ENCODE measurements at regions not wholly inside any gene's neighbourhood (a gene's known extent, or its start where the extent isn't known, plus 50 kb on each side); places are given as distances from the start of the nearest gene placed in this dataset.

DNA sequence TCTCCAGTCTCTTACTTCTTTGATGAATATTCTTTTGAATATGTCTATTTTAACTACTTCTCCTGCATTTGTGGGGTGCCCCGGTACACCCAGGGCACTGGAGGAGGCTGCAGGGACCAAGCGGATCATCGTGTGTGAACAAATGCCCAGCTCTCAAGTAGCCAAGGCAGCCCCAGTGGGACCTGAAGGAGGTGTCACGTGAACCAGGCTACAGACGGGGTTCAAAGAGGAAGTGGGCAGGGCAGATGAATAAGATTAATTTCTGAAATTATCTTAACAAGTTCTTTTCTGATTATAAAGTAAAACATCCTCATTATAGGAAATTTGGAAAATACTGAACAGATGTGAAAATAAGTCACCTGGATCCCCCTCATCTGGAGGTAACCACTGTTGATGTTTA is 78.4 kb upstream of the DUSP5 start:
- Histone ChIP-seq H3K36me3 (no peaks in the 10 kb centered on the region), H4K20me1 (peaks cover 8% of the 10 kb centered on the region), H3K9me3 (no peaks in the 10 kb centered on the region), H3K27ac (no peak overlapping the region), H3K4me2 (peak overlapping the region; percentile 23; the same call in 1 of the 2 replicates), H3K27me3 (no peaks in the 10 kb centered on the region), H3K4me1 (peaks cover 54% of the 10 kb centered on the region), H3K9ac (no peak overlapping the region), H3K4me3 (no peak overlapping the region)
- TF ChIP-seq Cebpa-rat (IDR thresholded peaks at IDR 0.05), result no peak

DNA sequence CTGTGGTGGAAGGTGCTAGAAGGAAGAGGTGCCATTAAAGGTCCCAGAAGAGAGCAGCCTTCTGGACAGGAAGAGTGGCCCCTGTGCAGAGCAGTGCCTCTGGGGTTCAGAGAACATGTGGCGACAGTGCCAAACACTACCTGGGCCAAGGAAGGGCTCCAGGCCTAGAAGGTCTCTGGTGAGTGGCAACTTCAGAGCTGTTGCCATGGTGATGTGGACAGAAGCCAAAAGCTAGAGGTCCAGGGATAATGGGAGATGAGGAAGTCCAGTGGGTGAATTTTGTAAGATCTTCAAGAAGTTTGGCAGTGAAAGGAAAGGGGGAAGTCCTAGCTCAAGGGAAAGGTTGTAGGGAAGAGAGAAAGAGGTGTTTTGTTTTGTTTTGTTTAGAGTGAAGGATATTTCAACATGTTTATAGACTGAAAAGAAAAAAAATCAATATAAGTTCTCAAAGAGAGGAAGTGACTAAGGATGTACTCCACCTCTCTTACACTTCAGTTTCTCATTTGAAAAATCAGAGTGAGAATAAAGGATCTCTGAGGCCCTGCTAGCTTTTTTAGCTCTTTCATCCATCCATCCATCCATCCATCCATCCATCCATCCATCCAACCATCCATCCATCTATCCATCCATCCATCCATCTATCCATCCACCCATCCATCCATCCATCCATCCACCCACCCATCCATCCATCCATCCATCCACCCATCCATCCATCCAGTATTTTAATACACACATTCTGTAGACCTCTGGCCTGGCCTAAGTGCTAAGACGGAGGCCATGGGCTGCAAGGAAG is 77.1 kb upstream of the DUSP5 start:
- no peaks in the 10 kb centered on the region for H3K27me3 ChIP-seq
- H3K27ac ChIP-seq, result no peak overlapping the region
- no peaks in the 10 kb centered on the region for H3K36me3 ChIP-seq
- H3K4me3 ChIP-seq, result no peak overlapping the region
- no peak for TF ChIP-seq Cebpa-rat (IDR thresholded peaks at IDR 0.05)
- H4K20me1 ChIP-seq, result no peaks in the 10 kb centered on the region
- H3K9me3 ChIP-seq, result no peaks in the 10 kb centered on the region
- H3K9ac ChIP-seq, result no peak overlapping the region
- H3K4me2 ChIP-seq, result peak overlapping the region; percentile 27; the same call in 1 of the 2 replicates
- H3K4me1 ChIP-seq, result peaks cover 41% of the 10 kb centered on the region

DNA sequence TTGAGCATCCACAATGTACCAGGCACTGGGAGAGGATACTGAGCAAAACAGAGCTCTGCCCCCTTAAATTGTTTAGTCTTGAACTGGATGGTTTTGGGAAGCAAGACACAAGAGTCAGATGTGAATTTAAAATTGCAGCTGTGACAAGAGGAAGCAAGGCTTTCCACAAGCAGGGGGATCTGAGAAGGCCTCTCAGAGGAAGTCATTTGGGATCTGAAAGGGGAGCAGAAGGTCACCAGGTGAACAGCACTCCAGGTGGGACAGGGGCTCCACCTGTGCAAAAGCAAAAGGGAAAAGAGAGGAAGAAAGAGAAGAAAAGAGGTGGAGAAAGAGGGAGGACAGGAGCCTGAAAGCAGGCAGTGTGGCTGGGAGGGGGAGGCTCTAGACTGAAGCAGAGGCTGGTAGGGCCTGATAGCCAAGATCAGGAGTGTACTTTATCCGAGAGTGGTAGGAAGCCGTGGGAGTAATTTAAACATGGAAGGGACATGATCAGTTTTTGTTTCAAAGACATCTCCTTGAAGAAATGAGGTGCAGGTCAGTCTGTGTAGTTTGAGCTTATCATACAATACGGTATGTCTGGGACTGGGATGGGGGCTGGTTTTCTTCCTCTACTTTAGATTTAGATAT is 76.1 kb upstream of the DUSP5 start:
- TF ChIP-seq Cebpa-rat (IDR thresholded peaks at IDR 0.05), result no peak
- Histone ChIP-seq H4K20me1 (no peaks in the 10 kb centered on the region), H3K4me2 (peak overlapping the region; percentile 27), H3K9me3 (no peaks in the 10 kb centered on the region), H3K27ac (no peak overlapping the region), H3K27me3 (no peaks in the 10 kb centered on the region), H3K4me1 (peaks cover 35% of the 10 kb centered on the region), H3K4me3 (no peak overlapping the region), H3K9ac (no peak overlapping the region), H3K36me3 (no peaks in the 10 kb centered on the region)

DNA sequence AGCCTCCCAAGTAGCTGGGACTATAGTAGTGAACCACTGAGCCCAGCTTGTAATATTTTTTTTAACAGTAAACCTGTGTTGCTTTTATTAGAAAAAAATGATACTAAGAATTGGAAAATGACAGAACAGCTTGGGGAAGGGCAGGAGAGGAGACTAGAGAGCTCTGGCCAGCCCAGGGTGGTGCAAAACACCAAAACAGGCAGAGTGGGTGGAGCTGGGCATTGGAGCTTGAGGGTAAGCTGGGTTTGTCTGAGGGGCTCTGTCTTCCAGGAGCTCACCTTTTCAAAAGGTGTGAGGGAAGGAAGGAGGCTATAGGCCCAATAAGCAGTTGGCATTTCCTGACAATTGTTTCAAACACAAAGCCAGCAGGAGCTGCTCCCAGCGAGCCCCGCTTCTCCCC is 75.2 kb upstream of the DUSP5 start:
- Histone ChIP-seq H3K36me3 (no peaks in the 10 kb centered on the region), H3K27ac (no peak overlapping the region), H3K9me3 (no peaks in the 10 kb centered on the region), H3K27me3 (no peaks in the 10 kb centered on the region), H3K4me3 (no peak overlapping the region), H3K9ac (no peak overlapping the region), H3K4me1 (peaks cover 35% of the 10 kb centered on the region), H3K4me2 (peak overlapping the region; percentile 20; the same call in 1 of the 2 replicates), H4K20me1 (no peaks in the 10 kb centered on the region)
- no peak for TF ChIP-seq Cebpa-rat (IDR thresholded peaks at IDR 0.05)

DNA sequence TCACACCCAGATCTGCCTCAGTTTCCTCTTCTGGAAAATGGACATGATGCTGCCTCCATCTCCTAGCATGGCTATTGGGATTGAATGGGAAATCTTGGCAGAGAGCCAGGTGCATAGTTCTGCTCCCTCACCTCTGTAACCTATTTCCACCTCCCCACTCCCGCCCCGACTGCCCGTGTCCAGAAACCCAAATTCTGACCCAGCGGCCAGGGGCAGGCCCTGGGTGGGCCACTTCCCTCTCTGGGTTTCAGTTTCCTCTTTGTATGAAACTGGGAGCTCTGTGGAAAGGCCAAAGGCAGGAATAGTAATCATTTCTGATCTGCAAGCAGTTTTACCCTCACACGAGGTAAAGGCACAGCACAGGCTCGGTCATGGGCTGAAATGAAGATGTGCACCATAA is 74.1 kb upstream of the DUSP5 start:
- Histone ChIP-seq H4K20me1 (no peaks in the 10 kb centered on the region), H3K4me2 (peak overlapping the region; percentile 37), H3K9me3 (no peaks in the 10 kb centered on the region), H3K4me1 (peaks cover 35% of the 10 kb centered on the region), H3K27me3 (no peaks in the 10 kb centered on the region), H3K4me3 (no peak overlapping the region), H3K36me3 (no peaks in the 10 kb centered on the region), H3K9ac (no peak overlapping the region), H3K27ac (no peak overlapping the region)
- TF ChIP-seq Cebpa-rat (IDR thresholded peaks at IDR 0.05), result no peak

DNA sequence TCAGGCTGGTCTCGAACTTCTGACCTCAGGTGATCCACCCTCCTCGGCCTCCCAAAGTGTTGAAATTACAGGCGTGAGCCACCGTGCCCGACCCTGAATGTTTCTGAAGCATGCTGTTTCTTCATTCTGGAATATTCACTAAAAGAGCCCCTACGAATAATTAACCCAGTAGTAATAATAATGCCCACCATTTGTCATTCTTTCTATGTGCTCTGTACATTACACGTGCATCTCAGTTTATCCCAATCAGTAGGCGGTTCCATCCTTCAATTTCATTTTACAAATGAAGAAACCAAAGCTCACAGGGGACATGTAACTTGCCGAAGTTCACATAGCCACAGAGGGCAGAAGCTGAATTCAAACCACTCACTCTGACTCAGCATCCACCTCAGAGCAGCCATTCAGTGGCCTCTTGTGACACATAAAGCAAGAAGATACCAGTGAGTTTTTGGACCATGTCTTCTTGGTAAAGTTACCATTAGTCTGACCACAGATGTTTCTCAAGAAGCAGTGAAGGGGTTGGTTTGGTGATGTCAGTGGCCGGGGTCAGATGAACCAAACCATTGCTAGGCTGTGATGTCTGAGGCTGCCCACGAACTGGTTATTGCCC is 71.9 kb upstream of the DUSP5 start:
- no peaks in the 10 kb centered on the region for H4K20me1 ChIP-seq

DNA sequence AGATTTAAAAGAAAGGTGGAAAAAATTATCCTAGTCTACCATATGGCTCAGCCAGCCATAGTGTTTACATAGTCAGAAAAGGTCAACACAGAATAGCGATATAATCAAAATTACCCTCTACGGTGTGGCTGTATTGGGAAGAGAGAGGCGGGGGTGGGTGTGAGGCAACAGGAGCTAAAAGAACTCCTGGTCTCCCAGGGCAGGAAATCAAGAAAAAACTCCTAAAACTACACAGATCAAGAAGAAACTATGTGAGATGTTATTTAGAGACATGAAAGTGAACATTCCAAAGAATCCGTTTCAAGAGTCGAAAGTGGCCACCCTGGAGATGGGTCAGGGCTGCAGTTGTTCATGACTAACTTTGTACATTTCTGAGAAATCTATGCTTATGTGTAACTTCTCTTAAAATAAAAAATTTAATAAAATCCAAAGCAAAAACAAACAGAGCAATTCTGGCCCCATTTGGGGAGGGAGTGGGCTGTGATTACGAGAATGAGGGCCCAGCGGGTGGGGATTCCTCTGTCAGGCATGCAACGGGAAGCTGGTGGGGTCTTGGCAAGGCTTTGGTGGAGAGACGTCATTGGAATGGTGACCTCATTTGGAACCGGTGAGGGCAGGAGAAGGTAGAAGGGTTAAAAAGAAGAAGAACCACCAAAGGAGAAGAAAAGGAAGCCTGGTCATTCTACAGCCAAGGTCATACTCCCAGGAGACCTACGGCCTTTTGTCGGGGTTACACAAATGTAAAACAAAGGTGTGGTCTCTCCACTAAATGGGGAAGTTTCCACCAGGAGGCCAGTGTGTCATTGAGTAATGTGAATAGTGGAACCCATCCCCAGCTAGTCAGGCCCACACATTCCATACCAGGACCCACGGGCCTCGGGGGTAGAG is 71.2 kb upstream of the DUSP5 start:
- peaks cover 40% of the 10 kb centered on the region for H3K4me1 ChIP-seq
- no peaks in the 10 kb centered on the region for H4K20me1 ChIP-seq
- H3K9ac ChIP-seq, result no peak overlapping the region
- H3K27ac ChIP-seq, result no peak overlapping the region
- H3K36me3 ChIP-seq, result no peaks in the 10 kb centered on the region
- H3K9me3 ChIP-seq, result no peaks in the 10 kb centered on the region
- H3K4me3 ChIP-seq, result no peak overlapping the region
- H3K4me2 ChIP-seq, result no peak overlapping the region
- no peak for TF ChIP-seq Cebpa-rat (IDR thresholded peaks at IDR 0.05)
- H3K27me3 ChIP-seq, result no peaks in the 10 kb centered on the region

More for the DNA sequence above, 71.9 kb upstream of the DUSP5 start:
- no peak overlapping the region for H3K27ac ChIP-seq
- no peak overlapping the region for H3K4me3 ChIP-seq
- H3K9me3 ChIP-seq, result no peaks in the 10 kb centered on the region
- H3K27me3 ChIP-seq, result no peaks in the 10 kb centered on the region
- no peak overlapping the region for H3K4me2 ChIP-seq
- no peak overlapping the region for H3K9ac ChIP-seq
- H3K4me1 ChIP-seq, result peaks cover 38% of the 10 kb centered on the region
- TF ChIP-seq Cebpa-rat (IDR thresholded peaks at IDR 0.05), result no peak
- no peaks in the 10 kb centered on the region for H3K36me3 ChIP-seq

DNA sequence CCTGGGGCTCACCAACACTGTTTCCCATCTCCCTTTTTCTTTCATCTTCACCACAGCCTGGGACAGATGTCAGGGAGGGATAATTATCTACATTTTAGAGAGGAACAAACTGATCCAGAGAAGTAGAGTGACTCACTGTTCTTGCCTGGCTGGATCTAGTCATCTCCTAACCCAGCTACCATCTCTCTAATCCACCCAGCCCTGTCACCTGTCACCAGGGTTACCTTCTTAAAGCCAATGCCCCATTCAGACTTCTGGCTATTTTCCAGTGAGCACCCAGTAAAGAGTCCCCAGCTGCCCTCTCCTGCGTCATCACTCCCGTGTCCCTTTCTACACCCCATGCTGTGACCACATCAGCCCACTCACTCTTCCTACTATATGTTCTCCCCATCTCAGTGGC is 68.4 kb upstream of the DUSP5 start:
- H3K9ac ChIP-seq, result no peak overlapping the region
- no peak for TF ChIP-seq Cebpa-rat (IDR thresholded peaks at IDR 0.05)
- H3K4me2 ChIP-seq, result no peak overlapping the region
- H3K36me3 ChIP-seq, result no peaks in the 10 kb centered on the region
- no peaks in the 10 kb centered on the region for H3K9me3 ChIP-seq
- no peaks in the 10 kb centered on the region for H4K20me1 ChIP-seq
- H3K4me3 ChIP-seq, result no peak overlapping the region
- H3K27ac ChIP-seq, result no peak overlapping the region
- no peaks in the 10 kb centered on the region for H3K27me3 ChIP-seq
- H3K4me1 ChIP-seq, result peaks cover 33% of the 10 kb centered on the region

Data from BLaER1 (cell line).